GM23248 (cell line): ENCODE measurements at regions not wholly inside any gene's neighbourhood (a gene's known extent, or its start where the extent isn't known, plus 50 kb on each side); places are given as distances from the start of the nearest gene placed in this dataset.

Experiments
- EZH2 ChIP-seq: fragments of 200-600 bp; sonication (generic); IDR thresholded peaks from 2 replicates; pipeline ENCODE4 v1.6.1; 2018; ENCODE audit warnings: antibody characterized with exemption, mild to moderate bottlenecking; ENCODE audit not compliant: insufficient read depth, poor library complexity, severe bottlenecking
- EZH2phosphoT487 ChIP-seq: fragments of 200-600 bp; sonication (generic); IDR thresholded peaks from 2 replicates; pipeline ENCODE4 v1.6.1; 2018; ENCODE audit warnings: antibody characterized with exemption, moderate library complexity, mild to moderate bottlenecking, low read depth; ENCODE audit not compliant: insufficient read depth

GRCh38 chr3:106256249-106256957 lies 387.6 kb upstream of the CBLB start:
- TF ChIP-seq EZH2phosphoT487 (no peak), EZH2 (no peak)
